Neural cell (in vitro differentiated cells): ENCODE measurements at regions not wholly inside any gene's neighbourhood (a gene's known extent, or its start where the extent isn't known, plus 50 kb on each side); places are given as distances from the start of the nearest gene placed in this dataset.

Experiments used
- H2AFZ ChIP-seq: fragments of 200-600, 300-800 bp; sonication (generic), shearing (Covaris generic); 2 replicates; pipeline ENCODE4 v1.6.0; 2014; ENCODE audit warnings: low read depth, mild to moderate bottlenecking, antibody characterized with exemption, low read length, moderate library complexity
- H3F3A ChIP-seq: fragments of 200-600 bp; shearing (Covaris generic); 2 replicates; pipeline ENCODE4 v1.6.1; 2016; ENCODE audit warnings: mild to moderate bottlenecking, moderate library complexity, mixed read lengths, antibody characterized with exemption, low read length; ENCODE audit not compliant: insufficient read depth, poor library complexity, severe bottlenecking
- H3K27ac ChIP-seq: fragments of 200-600, 300-800 bp; sonication (generic), shearing (Covaris generic); 2 replicates; pipeline ENCODE4 v1.5.1; 2014; ENCODE audit warnings: mild to moderate bottlenecking, low read length, moderate library complexity
- H3K27me3 ChIP-seq: fragments of 300-800, 200-600 bp; sonication (generic), shearing (Covaris generic); 2 replicates; pipeline ENCODE4 v1.6.0; 2014; ENCODE audit warnings: mild to moderate bottlenecking, low read depth, low read length, moderate library complexity; ENCODE audit not compliant: insufficient read depth
- H3K36me3 ChIP-seq: fragments of 300-800, 200-600 bp; sonication (generic), shearing (Covaris generic); 2 replicates; pipeline ENCODE4 v1.5.1; 2014; ENCODE audit warnings: mild to moderate bottlenecking, antibody characterized with exemption, low read length, moderate library complexity; ENCODE audit not compliant: insufficient read depth
- H3K4me2 ChIP-seq: fragments of 300-800, 200-600 bp; sonication (generic), shearing (Covaris generic); 2 replicates; pipeline ENCODE4 v1.6.0; 2014; ENCODE audit warnings: mild to moderate bottlenecking, low read length
- H3K4me3 ChIP-seq: fragments of 300-800, 200-600 bp; sonication (generic), shearing (Covaris generic); 2 replicates; pipeline ENCODE4 v1.5.1; 2014; ENCODE audit warnings: mild to moderate bottlenecking, low read length, moderate library complexity
- H3K79me2 ChIP-seq: fragments of 200-600 bp; shearing (Covaris generic); replicated peaks from 2 replicates; pipeline ENCODE4 v1.6.0; 2014; ENCODE audit warnings: mild to moderate bottlenecking, low read length, moderate library complexity; ENCODE audit not compliant: insufficient read depth
- H3K9ac ChIP-seq: fragments of 300-800, 200-600 bp; sonication (generic), shearing (Covaris generic); 2 replicates; pipeline ENCODE4 v1.6.1; 2016; ENCODE audit warnings: mild to moderate bottlenecking, low read length, mixed read lengths
- H3K9me2 ChIP-seq: fragments of 200-600 bp; shearing (Covaris generic); 2 replicates; pipeline ENCODE4 v1.6.1; 2016; ENCODE audit warnings: mild to moderate bottlenecking, low read length, mixed read lengths; ENCODE audit not compliant: insufficient read depth
- H3K9me3 ChIP-seq: fragments of 200-600, 300-800 bp; sonication (generic), shearing (Covaris generic); 2 replicates; pipeline ENCODE4 v1.6.1; 2016; ENCODE audit warnings: mild to moderate bottlenecking, mixed run types, low read length, moderate library complexity, mixed read lengths
- H4K20me1 ChIP-seq: fragments of 200-600 bp; shearing (Covaris generic); 2 replicates; pipeline ENCODE4 v1.6.1; 2016; ENCODE audit warnings: mild to moderate bottlenecking, mixed run types; ENCODE audit not compliant: insufficient read depth
- CTCF ChIP-seq: fragments of 450-650 bp; IDR thresholded peaks from 2 replicates; pipeline ENCODE4 v1.5.1; 2014; ENCODE audit warnings: antibody characterized with exemption, mild to moderate bottlenecking, moderate library complexity; ENCODE audit not compliant: poor library complexity, severe bottlenecking
- EP300 ChIP-seq: fragments of 450-650 bp; conservative IDR thresholded peaks from 2 replicates; pipeline ENCODE4 v1.6.1; 2014; ENCODE audit warnings: antibody characterized with exemption, mild to moderate bottlenecking, moderate library complexity; ENCODE audit not compliant: poor library complexity, severe bottlenecking
- EZH2 ChIP-seq: fragments of 200-600, 300-800 bp; shearing (Covaris generic), sonication (generic); IDR thresholded peaks from 2 replicates; pipeline ENCODE4 v1.6.1; 2014; ENCODE audit warnings: antibody characterized with exemption, low read length, borderline replicate concordance, mild to moderate bottlenecking; ENCODE audit not compliant: insufficient read depth, poor library complexity, severe bottlenecking
- MXI1 ChIP-seq: fragments of 450-650 bp; conservative IDR thresholded peaks from 2 replicates; pipeline ENCODE4 v1.6.1; 2014; ENCODE audit warnings: antibody characterized with exemption, mild to moderate bottlenecking; ENCODE audit not compliant: poor library complexity, severe bottlenecking
- POLR2AphosphoS5 ChIP-seq: IDR thresholded peaks from 2 replicates; pipeline ENCODE4 v1.6.1; 2012
- RAD21 ChIP-seq: fragments of 450-650 bp; conservative IDR thresholded peaks from 2 replicates; pipeline ENCODE4 v1.6.1; 2014; ENCODE audit warnings: antibody characterized with exemption, mild to moderate bottlenecking, moderate library complexity
- REST ChIP-seq: IDR thresholded peaks from 2 replicates; pipeline ENCODE4 v1.6.1; 2012; ENCODE audit warnings: borderline replicate concordance
- SMC3 ChIP-seq: fragments of 450-650 bp; conservative IDR thresholded peaks from 2 replicates; pipeline ENCODE4 v1.6.1; 2014; ENCODE audit warnings: antibody characterized with exemption, mild to moderate bottlenecking, moderate library complexity; ENCODE audit not compliant: poor library complexity
- TAF1 ChIP-seq: IDR thresholded peaks from 2 replicates; pipeline ENCODE4 v1.6.1; 2012; ENCODE audit warnings: low read depth

DNA sequence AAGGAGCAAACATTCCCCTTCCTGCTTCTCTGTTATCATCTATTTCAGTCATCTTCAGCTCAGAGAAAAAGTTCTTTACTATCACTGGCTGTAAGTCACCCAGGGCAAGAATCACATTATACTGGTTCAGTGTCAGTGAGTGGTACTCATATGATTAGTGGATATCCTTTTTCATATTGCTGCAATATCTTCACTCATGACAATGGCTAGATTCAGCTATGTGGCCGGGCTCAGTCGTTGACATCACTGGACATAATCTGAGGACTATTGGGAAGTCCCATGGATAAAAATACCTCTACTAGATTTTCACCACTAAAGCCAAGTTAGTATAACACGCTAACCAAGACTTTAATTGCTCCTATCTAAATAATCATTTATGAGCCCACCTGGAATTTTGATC, 91.3 kb upstream of the UBE2E2 start:
- no peaks in the 10 kb centered on the region for H3K27me3 ChIP-seq
- TF ChIP-seq EZH2 (no peak), CTCF (no peak), MXI1 (no peak), SMC3 (no peak), TAF1 (no peak), REST (no peak), POLR2AphosphoS5 (no peak), EP300 (no peak), RAD21 (no peak)
- no peaks in the 10 kb centered on the region for H3K79me2 ChIP-seq
- no peak overlapping the region for H3K9ac ChIP-seq
- H3F3A ChIP-seq: no peaks in the 10 kb centered on the region
- H3K4me2 ChIP-seq: no peak overlapping the region
- no peaks in the 10 kb centered on the region for H3K36me3 ChIP-seq
- H3K27ac ChIP-seq: no peak overlapping the region
- H3K9me2 ChIP-seq: no peaks in the 10 kb centered on the region
- no peak overlapping the region for H2AFZ ChIP-seq
- no peaks in the 10 kb centered on the region for H3K9me3 ChIP-seq
- no peak overlapping the region for H3K4me3 ChIP-seq
- H4K20me1 ChIP-seq: no peaks in the 10 kb centered on the region

- Histone ChIP-seq H3K9ac (no peak overlapping the region), H3K27me3 (no peaks in the 10 kb centered on the region), H3K27ac (no peak overlapping the region), H3K36me3 (no peaks in the 10 kb centered on the region), H3K4me2 (no peak overlapping the region), H4K20me1 (no peaks in the 10 kb centered on the region), H3K9me2 (no peaks in the 10 kb centered on the region), H2AFZ (no peak overlapping the region), H3K4me3 (no peak overlapping the region), H3K9me3 (no peaks in the 10 kb centered on the region), H3K79me2 (no peaks in the 10 kb centered on the region), H3F3A (no peaks in the 10 kb centered on the region)
- TF ChIP-seq SMC3 (no peak), RAD21 (no peak), POLR2AphosphoS5 (no peak), REST (no peak), MXI1 (no peak), CTCF (no peak), TAF1 (no peak), EP300 (no peak), EZH2 (no peak)
These were observed 90.6 kb upstream of the UBE2E2 start for GRCh38 chr3:23112491-23112890.
